ENCODE measurements at regions not wholly inside any gene's neighbourhood (a gene's known extent, or its start where the extent isn't known, plus 50 kb on each side); places are given as distances from the start of the nearest gene placed in this dataset.

GRCh38 chr9:109959679-109960078 lies 179.7 kb downstream of the PALM2AKAP2 start:
- 67% methylated on average over 4 of the region's 4 CpGs for WGBS (ENCODE audit: missing lambda C conversion rate)
- no peak for ATAC-seq
- Histone ChIP-seq H3K4me1 (no peaks in the 10 kb centered on the region), H3K4me3 (no peak overlapping the region), H3K27ac (no peak overlapping the region), H3K9me3 (no peaks in the 10 kb centered on the region), H3K4me2 (no peak overlapping the region)
- no peak for DNase-seq (ENCODE audit: low read depth in 1 of 2, low spot score in 1 of 2)
- FAIRE-seq = no peak
- CTCF ChIA-PET = interaction anchor here (1.3 to 1.8 kb wide), 2 partner anchors 10 to 30 kb away, joined by 3 to 5 read pairs; no protein-coding TSS in a partner anchor
- POLR2A ChIA-PET = no interaction called here
- TF ChIP-seq POLR2AphosphoS2 (conservative IDR thresholded peaks at IDR 0.05; ENCODE audit: low read length) (no peak), RNF2 (IDR thresholded peaks at IDR 0.05; ENCODE audit: borderline replicate concordance, low read depth) (no peak), ESRRA (IDR thresholded peaks at IDR 0.05; ENCODE audit: borderline replicate concordance, low read length) (no peak)

DNA sequence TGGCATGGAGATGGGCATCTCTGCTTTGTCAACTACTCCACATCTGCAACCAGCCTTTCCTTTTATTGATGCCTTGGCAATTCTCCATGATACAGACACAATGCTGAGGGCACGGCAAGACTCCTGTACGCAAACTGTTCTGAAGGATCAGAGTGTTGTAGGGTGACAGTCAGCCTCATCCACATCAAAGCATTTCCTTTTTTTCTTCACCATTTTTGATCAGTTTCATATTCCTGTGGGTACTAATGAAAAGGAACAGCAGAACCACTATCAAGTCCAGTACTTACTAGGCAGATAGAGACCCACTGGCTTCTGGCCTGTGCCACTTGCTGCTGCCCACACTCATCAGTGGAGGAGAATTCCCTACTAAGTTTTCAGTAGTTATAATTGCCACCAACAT lies 181.6 kb downstream of the PALM2AKAP2 start:
- ATAC-seq = no peak
- H3K27ac ChIP-seq = no peak overlapping the region
- no peak for FAIRE-seq
- H3K4me3 ChIP-seq = no peak overlapping the region
- ChIA-PET CTCF (interaction anchor here (1.6 to 1.8 kb wide), 2 partner anchors 12 to 58 kb away, joined by 3 to 5 read pairs; no protein-coding TSS in a partner anchor), POLR2A (no interaction called here)
- no peaks in the 10 kb centered on the region for H3K9me3 ChIP-seq
- TF ChIP-seq, protein P1, sequence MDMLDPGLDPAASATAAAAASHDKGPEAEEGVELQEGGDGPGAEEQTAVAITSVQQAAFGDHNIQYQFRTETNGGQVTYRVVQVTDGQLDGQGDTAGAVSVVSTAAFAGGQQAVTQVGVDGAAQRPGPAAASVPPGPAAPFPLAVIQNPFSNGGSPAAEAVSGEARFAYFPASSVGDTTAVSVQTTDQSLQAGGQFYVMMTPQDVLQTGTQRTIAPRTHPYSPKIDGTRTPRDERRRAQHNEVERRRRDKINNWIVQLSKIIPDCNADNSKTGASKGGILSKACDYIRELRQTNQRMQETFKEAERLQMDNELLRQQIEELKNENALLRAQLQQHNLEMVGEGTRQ (IDR thresholded peaks at IDR 0.05) = no peak
- TF ChIP-seq PHF8 (IDR thresholded peaks at IDR 0.05; ENCODE audit: borderline replicate concordance, low read depth) = no peak
- no peak for TF ChIP-seq ESRRA (IDR thresholded peaks at IDR 0.05; ENCODE audit: borderline replicate concordance, low read length)
- no peak for TF ChIP-seq EHMT2 (IDR thresholded peaks at IDR 0.05; ENCODE audit: low read depth)
- no peak for TF ChIP-seq TFCP2L1 (CRISPR knock-in tag; IDR thresholded peaks at IDR 0.05)
- no peak for TF ChIP-seq HOXB13 (CRISPR knock-in tag; IDR thresholded peaks at IDR 0.05; ENCODE audit: low read depth)
- TF ChIP-seq RNF2 (IDR thresholded peaks at IDR 0.05; ENCODE audit: borderline replicate concordance, low read depth) = no peak
- TF ChIP-seq ELK1 (IDR thresholded peaks at IDR 0.05; ENCODE audit: low read depth, low read length) = no peak
- TF ChIP-seq NR3C1 (IDR thresholded peaks at IDR 0.05) = no peak
- no peak for TF ChIP-seq CEBPB (IDR thresholded peaks at IDR 0.05)
- no peak for TF ChIP-seq JUN (IDR thresholded peaks at IDR 0.05)
- TF ChIP-seq, protein P2, sequence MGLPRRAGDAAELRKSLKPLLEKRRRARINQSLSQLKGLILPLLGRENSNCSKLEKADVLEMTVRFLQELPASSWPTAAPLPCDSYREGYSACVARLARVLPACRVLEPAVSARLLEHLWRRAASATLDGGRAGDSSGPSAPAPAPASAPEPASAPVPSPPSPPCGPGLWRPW (IDR thresholded peaks at IDR 0.05) = no peak
- no peak for TF ChIP-seq HEYL (CRISPR knock-in tag; IDR thresholded peaks at IDR 0.05)
- no peak for TF ChIP-seq REST (IDR thresholded peaks at IDR 0.05)
- no peak for TF ChIP-seq RARB (CRISPR knock-in tag; IDR thresholded peaks at IDR 0.05)
- TF ChIP-seq HDAC2 (IDR thresholded peaks at IDR 0.05) = no peak
- TF ChIP-seq NPAS2 (CRISPR knock-in tag; IDR thresholded peaks at IDR 0.05; ENCODE audit: borderline replicate concordance) = no peak
- WGBS (ENCODE audit: missing lambda C conversion rate) = 84% methylated on average over 2 of the region's 2 CpGs
- H3K4me1 ChIP-seq = no peaks in the 10 kb centered on the region
- no peak overlapping the region for H3K4me2 ChIP-seq
- DNase-seq (ENCODE audit: low read depth in 1 of 2, low spot score in 1 of 2) = no peak

DNA sequence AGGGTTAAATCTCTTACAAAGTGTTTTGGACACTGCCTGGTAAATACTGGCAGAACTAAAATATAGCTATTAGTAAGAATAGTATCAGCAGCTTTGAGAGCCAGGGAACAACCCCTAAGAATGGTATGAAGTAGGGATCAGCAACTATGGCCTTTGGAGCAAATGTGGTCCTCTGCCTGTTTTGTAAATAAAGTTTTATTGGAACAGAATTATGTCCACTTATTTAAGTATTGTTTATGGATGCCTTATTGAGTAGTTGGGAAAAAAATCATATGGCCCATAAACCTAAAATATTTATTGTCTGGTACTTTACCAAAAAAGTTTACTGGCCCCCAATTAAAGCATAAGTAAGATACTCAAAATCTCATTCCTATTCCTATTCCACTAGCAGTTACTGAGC lies 182.2 kb downstream of the PALM2AKAP2 start:
- H3K4me1 ChIP-seq = no peaks in the 10 kb centered on the region
- no peak for DNase-seq (ENCODE audit: low read depth in 1 of 2, low spot score in 1 of 2)
- ChIA-PET CTCF (no interaction called here), POLR2A (no interaction called here)
- H3K9me3 ChIP-seq = no peaks in the 10 kb centered on the region
- no peak overlapping the region for H3K4me2 ChIP-seq
- no peak overlapping the region for H3K4me3 ChIP-seq
- no peak for ATAC-seq
- no peak overlapping the region for H3K27ac ChIP-seq
- no peak for FAIRE-seq
- TF ChIP-seq SMC3 (IDR thresholded peaks at IDR 0.05) = no peak
- TF ChIP-seq FOXS1 (CRISPR knock-in tag; IDR thresholded peaks at IDR 0.05) = no peak
- TF ChIP-seq SREBF2 (IDR thresholded peaks at IDR 0.05) = no peak
- TF ChIP-seq TFCP2L1 (CRISPR knock-in tag; IDR thresholded peaks at IDR 0.05) = no peak
- TF ChIP-seq NR3C1 (IDR thresholded peaks at IDR 0.05) = no peak
- TF ChIP-seq PBX3 (IDR thresholded peaks at IDR 0.05) = no peak
- no peak for TF ChIP-seq POLR2AphosphoS2 (conservative IDR thresholded peaks at IDR 0.05; ENCODE audit: low read length)
- TF ChIP-seq, protein P1 (IDR thresholded peaks at IDR 0.05) = no peak
- no peak for TF ChIP-seq MAFK (IDR thresholded peaks at IDR 0.05; ENCODE audit: partially characterized antibody)
- TF ChIP-seq ZFP36 (IDR thresholded peaks at IDR 0.05; ENCODE audit: borderline replicate concordance, partially characterized antibody) = no peak
- no peak for TF ChIP-seq ZC3H11A (IDR thresholded peaks at IDR 0.05)
- TF ChIP-seq KDM5A (IDR thresholded peaks at IDR 0.05) = no peak
- no peak for TF ChIP-seq HDAC2 (IDR thresholded peaks at IDR 0.05)
- no peak for TF ChIP-seq RNF2 (IDR thresholded peaks at IDR 0.05; ENCODE audit: borderline replicate concordance, low read depth)
- no peak for TF ChIP-seq EHMT2 (IDR thresholded peaks at IDR 0.05; ENCODE audit: low read depth)
- no peak for TF ChIP-seq RAD21 (conservative IDR thresholded peaks at IDR 0.05 in 1 of 2, IDR thresholded peaks at IDR 0.05 in 1 of 2)

Measured in A549 (cell line).